Type B pancreatic cell (in vitro differentiated cells): ENCODE measurements at regions not wholly inside any gene's neighbourhood (a gene's known extent, or its start where the extent isn't known, plus 50 kb on each side); places are given as distances from the start of the nearest gene placed in this dataset.

Source experiments
- DNase-seq: peaks from one replicate; pipeline ENCODE4 v3.0.0; 2021; ENCODE audit warnings: mixed read lengths; ENCODE audit not compliant: unreplicated experiment; ENCODE audit errors: extremely low spot score
- H3K27ac Mint-ChIP-seq: 2 replicates; pipeline ENCODE4 v1.8.0; 2021; ENCODE audit warnings: mild to moderate bottlenecking, mixed read lengths
- H3K27me3 Mint-ChIP-seq: 2 replicates; pipeline ENCODE4 v1.8.0; 2021; ENCODE audit warnings: mixed read lengths
- H3K36me3 Mint-ChIP-seq: 2 replicates; pipeline ENCODE4 v1.8.0; 2021; ENCODE audit warnings: mixed read lengths
- H3K4me1 Mint-ChIP-seq: one replicate; pipeline ENCODE4 v1.8.0; 2021; ENCODE audit warnings: mixed read lengths; ENCODE audit not compliant: unreplicated experiment
- H3K4me3 Mint-ChIP-seq: 2 replicates; pipeline ENCODE4 v1.8.0; 2021; ENCODE audit warnings: mild to moderate bottlenecking, mixed read lengths
- H3K9me3 Mint-ChIP-seq: 2 replicates; pipeline ENCODE4 v1.8.0; 2021; ENCODE audit warnings: mixed read lengths
- CTCF ChIP-seq: fragments of 200-600 bp; sonication (generic); conservative IDR thresholded peaks from 2 replicates; pipeline ENCODE4 v1.5.0; 2021; ENCODE audit warnings: antibody characterized with exemption, mild to moderate bottlenecking

GRCh38 chr1:193567937-193568336, 381.5 kb upstream of the B3GALT2 start:
- H3K9me3 Mint-ChIP-seq: no peaks in the 10 kb centered on the region
- no peaks in the 10 kb centered on the region for H3K27me3 Mint-ChIP-seq
- no peak for TF ChIP-seq CTCF
- no peaks in the 10 kb centered on the region for H3K36me3 Mint-ChIP-seq
- DNase-seq: no peak
- H3K27ac Mint-ChIP-seq: no peak overlapping the region
- no peaks in the 10 kb centered on the region for H3K4me1 Mint-ChIP-seq
- no peak overlapping the region for H3K4me3 Mint-ChIP-seq

DNA sequence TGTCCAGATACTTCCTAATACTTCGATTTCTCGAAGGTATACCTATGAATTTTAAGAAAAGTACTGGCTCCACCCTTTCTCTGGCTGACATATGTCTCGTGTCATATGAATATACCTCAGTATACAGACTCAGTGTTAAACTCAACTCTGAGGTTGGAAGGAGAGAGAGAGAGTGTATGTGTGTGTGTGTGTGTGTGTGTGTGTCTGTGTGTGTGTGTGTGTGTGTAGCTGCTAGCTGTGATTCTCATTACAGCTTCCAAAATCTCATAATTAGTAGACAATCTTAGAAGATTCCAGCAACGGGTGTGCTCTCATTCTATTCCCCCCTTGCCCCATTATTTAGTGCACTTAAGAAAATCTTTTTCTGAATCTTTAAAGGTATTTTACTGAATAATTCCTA, 380.3 kb upstream of the B3GALT2 start:
- Mint-ChIP-seq H3K9me3 (no peaks in the 10 kb centered on the region), H3K4me3 (no peak overlapping the region), H3K27ac (no peak overlapping the region), H3K27me3 (no peaks in the 10 kb centered on the region), H3K36me3 (no peaks in the 10 kb centered on the region), H3K4me1 (no peaks in the 10 kb centered on the region)
- DNase-seq: no peak
- TF ChIP-seq CTCF: no peak

GRCh38 chr1:193565971-193566577, 379.7 kb upstream of the B3GALT2 start:
- TF ChIP-seq CTCF: no peak
- no peaks in the 10 kb centered on the region for H3K9me3 Mint-ChIP-seq
- H3K4me3 Mint-ChIP-seq: no peak overlapping the region

DNA sequence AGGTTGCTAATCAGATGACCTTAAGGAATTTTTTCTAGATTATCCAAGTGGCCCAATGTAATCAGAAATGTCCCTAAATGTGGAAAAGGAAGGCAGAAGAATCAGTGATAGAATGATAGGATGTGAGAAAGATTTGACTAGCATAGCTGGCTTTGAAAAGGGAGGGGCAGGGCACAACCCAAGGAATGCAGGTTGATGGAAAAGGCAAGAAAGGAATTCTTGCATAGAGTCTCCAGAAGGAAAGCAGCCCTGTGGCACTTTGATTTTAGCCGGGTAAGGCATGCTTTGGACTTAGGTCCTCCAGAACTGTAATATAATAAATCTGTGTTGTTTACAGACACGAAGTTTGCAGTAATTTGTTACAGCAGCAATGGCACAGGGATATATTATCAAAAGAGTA, 375.7 kb upstream of the B3GALT2 start:
- no peaks in the 10 kb centered on the region for H3K4me1 Mint-ChIP-seq
- no peaks in the 10 kb centered on the region for H3K36me3 Mint-ChIP-seq
- H3K27me3 Mint-ChIP-seq: no peaks in the 10 kb centered on the region
- H3K27ac Mint-ChIP-seq: no peak overlapping the region
- no peak for TF ChIP-seq CTCF
- no peak overlapping the region for H3K4me3 Mint-ChIP-seq
- DNase-seq: no peak
- no peaks in the 10 kb centered on the region for H3K9me3 Mint-ChIP-seq

More at GRCh38 chr1:193565971-193566577, 379.7 kb upstream of the B3GALT2 start:
- DNase-seq: no peak
- H3K4me1 Mint-ChIP-seq: no peaks in the 10 kb centered on the region
- H3K27ac Mint-ChIP-seq: no peak overlapping the region
- H3K36me3 Mint-ChIP-seq: no peaks in the 10 kb centered on the region
- H3K27me3 Mint-ChIP-seq: no peaks in the 10 kb centered on the region

- no peak overlapping the region for H3K4me3 Mint-ChIP-seq
- H3K27ac Mint-ChIP-seq: no peak overlapping the region
- peaks cover 4% of the 10 kb centered on the region for H3K9me3 Mint-ChIP-seq
- no peaks in the 10 kb centered on the region for H3K4me1 Mint-ChIP-seq
- no peaks in the 10 kb centered on the region for H3K36me3 Mint-ChIP-seq
- TF ChIP-seq CTCF: no peak
- no peaks in the 10 kb centered on the region for H3K27me3 Mint-ChIP-seq
- no peak for DNase-seq
Observed at GRCh38 chr1:193558491-193559028, 372.1 kb upstream of the B3GALT2 start.
